Breast epithelium (tissue), 4 donors: ENCODE measurements at regions not wholly inside any gene's neighbourhood (a gene's known extent, or its start where the extent isn't known, plus 50 kb on each side); places are given as distances from the start of the nearest gene placed in this dataset.

ENCODE experiments used
- DNase-seq, 2 donors: peaks; one replicate each; pipeline ENCODE4 v3.0.0-alpha.2; 2019; ENCODE audit warnings: low spot score in 2 of 2
- H3K27ac ChIP-seq, 2 donors: fragments of 200-600 bp; sonication (generic) in 1 of 2; one replicate each; pipeline ENCODE4 v1.5.1; 2016 to 2019; ENCODE audit warnings: mild to moderate bottlenecking in 1 of 2
- H3K27me3 ChIP-seq, 2 donors: fragments of 200-600 bp; sonication (generic) in 1 of 2; one replicate each; pipeline versions ENCODE4 v1.5.1 to v1.6.0; 2017 to 2019; ENCODE audit warnings: control low read depth in 1 of 2, mild to moderate bottlenecking in 1 of 2
- H3K36me3 ChIP-seq: fragments of 200-600 bp; one replicate; pipeline ENCODE4 v1.5.1; 2019
- H3K4me1 ChIP-seq, 2 donors: fragments of 200-600 bp; sonication (generic); one replicate each; pipeline ENCODE4 v1.5.1; 2016 to 2019; ENCODE audit warnings: control low read depth in 1 of 2
- H3K4me3 ChIP-seq, 3 donors: fragments of 200-600 bp; sonication (generic); 1 replicate in 2 of 3; 2 replicates in 1 of 3; pipeline ENCODE4 v1.5.1; 2016 to 2019; ENCODE audit warnings: mild to moderate bottlenecking in 3 of 3, moderate library complexity in 2 of 3
- H3K9me3 ChIP-seq, 2 donors: fragments of 200-600 bp; sonication (generic) in 1 of 2; one replicate each; pipeline ENCODE4 v1.5.1; 2016 to 2019; ENCODE audit warnings: control low read depth in 1 of 2
- POLR2A ChIP-seq: fragments of 450-650 bp; IDR thresholded peaks from one replicate; pipeline ENCODE4 v1.6.1; 2016; ENCODE audit warnings: antibody characterized with exemption, mild to moderate bottlenecking, moderate library complexity
- POLR2AphosphoS5 ChIP-seq, 3 donors: sonication (generic); formaldehyde crosslinking; IDR thresholded peaks; one replicate each; pipeline ENCODE4 v1.6.1; 2017; ENCODE audit warnings: antibody characterized with exemption in 3 of 3
- intact Hi-C: fragments of 100-400 bp; cut with DNase I; formaldehyde crosslinking; loops from one replicate; pipeline ENCODE4 v1.15.1; 2023; ENCODE audit warnings: low total_unique reads
- TF ChIP-seq, protein P1 (sequence below), 3 donors: fragments of 450-650 bp; IDR thresholded peaks; one replicate each; pipeline ENCODE4 v1.5.1; 2016 to 2017; ENCODE audit warnings: antibody characterized with exemption in 3 of 3, mild to moderate bottlenecking in 3 of 3, moderate library complexity in 3 of 3

- intact Hi-C loops, result no loop called here
- peak overlapping the region; percentile 85 to 91 for H3K27ac ChIP-seq
- DNase-seq, result peak in 1 of 2 donors; percentile 89
- peaks cover 0 to 4% of the 10 kb centered on the region in 2 donors for H3K4me1 ChIP-seq
- H3K9me3 ChIP-seq, result no peaks in the 10 kb centered on the region
- H3K27me3 ChIP-seq, result no peaks in the 10 kb centered on the region
- no peaks in the 10 kb centered on the region for H3K36me3 ChIP-seq
- H3K4me3 ChIP-seq, result no peak overlapping the region
- TF ChIP-seq, protein P1, sequence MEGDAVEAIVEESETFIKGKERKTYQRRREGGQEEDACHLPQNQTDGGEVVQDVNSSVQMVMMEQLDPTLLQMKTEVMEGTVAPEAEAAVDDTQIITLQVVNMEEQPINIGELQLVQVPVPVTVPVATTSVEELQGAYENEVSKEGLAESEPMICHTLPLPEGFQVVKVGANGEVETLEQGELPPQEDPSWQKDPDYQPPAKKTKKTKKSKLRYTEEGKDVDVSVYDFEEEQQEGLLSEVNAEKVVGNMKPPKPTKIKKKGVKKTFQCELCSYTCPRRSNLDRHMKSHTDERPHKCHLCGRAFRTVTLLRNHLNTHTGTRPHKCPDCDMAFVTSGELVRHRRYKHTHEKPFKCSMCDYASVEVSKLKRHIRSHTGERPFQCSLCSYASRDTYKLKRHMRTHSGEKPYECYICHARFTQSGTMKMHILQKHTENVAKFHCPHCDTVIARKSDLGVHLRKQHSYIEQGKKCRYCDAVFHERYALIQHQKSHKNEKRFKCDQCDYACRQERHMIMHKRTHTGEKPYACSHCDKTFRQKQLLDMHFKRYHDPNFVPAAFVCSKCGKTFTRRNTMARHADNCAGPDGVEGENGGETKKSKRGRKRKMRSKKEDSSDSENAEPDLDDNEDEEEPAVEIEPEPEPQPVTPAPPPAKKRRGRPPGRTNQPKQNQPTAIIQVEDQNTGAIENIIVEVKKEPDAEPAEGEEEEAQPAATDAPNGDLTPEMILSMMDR (IDR thresholded peaks at IDR 0.05), result no peak
- no peak for TF ChIP-seq POLR2AphosphoS5 (IDR thresholded peaks at IDR 0.05)
- no peak for TF ChIP-seq POLR2A
Measured at GRCh38 chr11:86152006-86152862, 83.3 kb upstream of the PICALM start.

DNA sequence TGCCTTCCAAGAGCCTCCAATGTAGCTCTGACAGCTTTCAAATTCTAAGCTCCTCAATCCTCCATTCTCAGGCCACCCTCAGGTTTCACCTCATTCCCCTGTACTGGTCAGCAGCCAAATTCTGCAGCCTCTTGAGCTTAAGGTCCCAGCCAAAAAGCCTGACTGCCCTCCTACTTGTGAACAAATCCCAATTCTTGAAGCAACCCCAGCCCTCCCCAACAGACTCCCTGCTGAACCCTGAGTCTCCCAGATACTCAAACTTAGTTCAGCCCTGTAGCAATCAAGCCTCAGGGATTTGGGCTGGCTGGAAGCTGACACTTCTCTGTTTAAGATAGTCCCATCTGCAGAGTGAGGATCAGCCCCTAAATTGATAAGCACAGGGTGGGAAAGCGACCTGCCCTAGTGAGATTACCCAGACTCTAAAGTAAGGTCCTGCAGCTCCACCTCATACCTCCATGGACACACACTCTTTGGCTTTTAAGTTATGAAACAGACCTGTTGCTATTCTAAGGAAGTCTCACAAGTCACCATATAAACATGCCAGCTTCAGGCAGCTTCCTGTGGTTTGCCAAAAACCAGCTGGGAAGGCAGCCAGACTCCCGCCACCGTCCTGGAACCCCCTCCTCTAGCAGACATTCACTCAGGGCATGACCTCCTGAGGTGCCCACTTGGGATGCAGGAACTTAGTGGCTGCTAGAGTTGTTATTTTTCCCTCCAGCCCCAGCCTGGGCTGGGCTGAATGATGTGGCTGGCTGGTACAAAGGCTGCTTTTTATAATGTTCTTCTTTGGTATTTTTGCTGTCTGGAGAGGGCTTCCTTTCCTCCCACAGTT is 82.5 kb upstream of the PICALM start:
- peak in 1 of 2 donors; percentile 76 for DNase-seq
- intact Hi-C loops, result no loop called here

GRCh38 chr11:86150847-86151173 is 81.9 kb upstream of the PICALM start:
- peak overlapping the region; percentile 85 to 91 for H3K27ac ChIP-seq
- TF ChIP-seq POLR2A, result no peak
- no peak for TF ChIP-seq POLR2AphosphoS5 (IDR thresholded peaks at IDR 0.05)
- TF ChIP-seq, protein P1 (IDR thresholded peaks at IDR 0.05), result no peak
- intact Hi-C loops, result no loop called here
- no peaks in the 10 kb centered on the region for H3K9me3 ChIP-seq
- H3K27me3 ChIP-seq, result no peaks in the 10 kb centered on the region
- H3K36me3 ChIP-seq, result no peaks in the 10 kb centered on the region
- DNase-seq, result peak in 1 of 2 donors; percentile 26
- H3K4me1 ChIP-seq, result peaks cover 0 to 4% of the 10 kb centered on the region in 2 donors
- peak overlapping the region in 1 of 3 donors; percentile 4 for H3K4me3 ChIP-seq

More for the DNA sequence above, 82.5 kb upstream of the PICALM start:
- H3K9me3 ChIP-seq, result no peaks in the 10 kb centered on the region
- TF ChIP-seq POLR2A (no peak), POLR2AphosphoS5 (IDR thresholded peaks at IDR 0.05) (peak in 1 of 3 donors; percentile 21)
- H3K27me3 ChIP-seq, result no peaks in the 10 kb centered on the region
- peak overlapping the region in 1 of 3 donors; percentile 4 for H3K4me3 ChIP-seq
- H3K36me3 ChIP-seq, result no peaks in the 10 kb centered on the region
- peak overlapping the region; percentile 85 to 91 for H3K27ac ChIP-seq
- peaks cover 0 to 4% of the 10 kb centered on the region in 2 donors for H3K4me1 ChIP-seq

GRCh38 chr11:86149792-86150191 is 80.9 kb upstream of the PICALM start:
- Histone ChIP-seq H3K4me1 (peaks cover 0 to 4% of the 10 kb centered on the region in 2 donors), H3K36me3 (no peaks in the 10 kb centered on the region), H3K9me3 (no peaks in the 10 kb centered on the region), H3K27me3 (no peaks in the 10 kb centered on the region), H3K27ac (peak overlapping the region; percentile 1 to 85), H3K4me3 (no peak overlapping the region)
- TF ChIP-seq POLR2A (no peak), POLR2AphosphoS5 (IDR thresholded peaks at IDR 0.05) (no peak)
- TF ChIP-seq, protein P1 (IDR thresholded peaks at IDR 0.05), result no peak
- no peak for DNase-seq
- intact Hi-C loops, result no loop called here

DNA sequence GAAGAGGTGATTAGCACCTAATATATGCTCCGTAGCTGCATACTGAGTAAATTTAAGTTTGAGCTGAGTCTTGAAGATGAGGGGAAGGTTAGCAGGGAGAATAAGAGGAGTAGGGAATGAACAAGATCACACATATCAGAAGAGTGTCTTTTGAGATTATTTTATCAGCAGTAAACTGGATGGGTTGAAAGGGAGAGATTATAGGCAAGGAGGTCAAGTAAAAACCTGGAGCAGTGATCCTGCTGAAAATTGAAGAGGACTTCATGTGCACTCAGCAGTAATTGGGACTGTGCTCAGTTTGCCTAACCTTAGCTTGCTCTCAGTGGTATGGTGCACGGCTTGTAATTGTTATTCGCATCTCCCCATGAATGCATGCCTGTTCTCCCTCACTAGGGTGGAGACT is 79.5 kb upstream of the PICALM start:
- Histone ChIP-seq H3K9me3 (no peaks in the 10 kb centered on the region), H3K27me3 (no peaks in the 10 kb centered on the region), H3K36me3 (no peaks in the 10 kb centered on the region), H3K4me3 (no peak overlapping the region), H3K4me1 (peaks cover 0 to 4% of the 10 kb centered on the region in 2 donors), H3K27ac (no peak overlapping the region)
- no peak for TF ChIP-seq POLR2A
- intact Hi-C loops, result no loop called here
- no peak for DNase-seq
